ENCODE measurements at regions not wholly inside any gene's neighbourhood (a gene's known extent, or its start where the extent isn't known, plus 50 kb on each side); places are given as distances from the start of the nearest gene placed in this dataset.

GRCh38 chr2:186941853-186942252, 92.9 kb upstream of the ZSWIM2 start:
- Histone ChIP-seq H3K9me3 (replicated peaks; ENCODE audit: control insufficient read depth, insufficient read depth, low read depth, low read length) (no peaks in the 10 kb centered on the region), H3K27ac (ENCODE audit: extremely low read depth, low read depth, low read length) (no peak overlapping the region), H3K4me2 (ENCODE audit: insufficient read depth, low read length) (no peak overlapping the region), H4K20me1 (replicated peaks; ENCODE audit: control insufficient read depth, insufficient read depth, low read length) (no peaks in the 10 kb centered on the region), H3K9ac (ENCODE audit: insufficient read depth in 1 of 2, low read depth in 2 of 2, low read length in 2 of 2) (no peak overlapping the region), H3K4me1 (replicated peaks in 1 of 2; ENCODE audit: control insufficient read depth in 2 of 2, insufficient read depth in 2 of 2, low read length in 2 of 2) (no peaks in the 10 kb centered on the region; a peak in 2 of 5 replicates), H3K36me3 (ENCODE audit: control insufficient read depth, insufficient read depth, low read length) (no peaks in the 10 kb centered on the region), H3K4me3 (no peak overlapping the region), H3K79me2 (ENCODE audit: control insufficient read depth, insufficient read depth, low read length) (no peaks in the 10 kb centered on the region), H3K27me3 (ENCODE audit: control insufficient read depth in 2 of 2, insufficient read depth in 2 of 2, low read length in 2 of 2) (no peaks in the 10 kb centered on the region), H3K9me1 (ENCODE audit: control insufficient read depth, insufficient read depth, low read length) (no peaks in the 10 kb centered on the region), H2AFZ (ENCODE audit: low read depth, low read length) (peak overlapping the region; percentile 38; the same call in 1 of the 2 replicates)
- FAIRE-seq (no peak), DNase-seq (ENCODE audit: extremely low read depth in 1 of 4, low spot score in 3 of 4) (no peak), ATAC-seq (no peak)
- in situ Hi-C loops (cut with MboI) = no loop called here
- ChIA-PET POLR2A (interaction anchor here (0.8 kb wide), 1 partner anchor 500 kb away, joined by 4 read pairs; no protein-coding TSS in a partner anchor), CTCF (ENCODE audit: low intra/inter-chr PET ratio) (no interaction called here)
- intact Hi-C loops (cut with micrococcal nuclease) = no loop called here
- BruUV-seq (replicated peaks) = no TSS peak
- 11% methylated on average over 1 of the region's 1 CpG for WGBS (ENCODE audit: insufficient coverage, low coverage, missing lambda C conversion rate)
- TF ChIP-seq ZNF717 (CRISPR knock-in tag; IDR thresholded peaks at IDR 0.05) = no peak
- TF ChIP-seq ZNF79 (CRISPR knock-in tag; IDR thresholded peaks at IDR 0.05; ENCODE audit: low read depth) = no peak
- no peak for TF ChIP-seq ZNF76 (CRISPR knock-in tag; IDR thresholded peaks at IDR 0.05; ENCODE audit: borderline replicate concordance)
- no peak for TF ChIP-seq PBX2 (CRISPR knock-in tag; IDR thresholded peaks at IDR 0.05; ENCODE audit: low read depth)
- TF ChIP-seq PBX2 (tag; conservative IDR thresholded peaks at IDR 0.05; ENCODE audit: low read depth) = no peak
- TF ChIP-seq ZBTB8A (IDR thresholded peaks at IDR 0.05; ENCODE audit: partially characterized antibody) = no peak

All from K562 (cell line).